Mucosa of descending colon (tissue), 3 donors: ENCODE measurements at regions not wholly inside any gene's neighbourhood (a gene's known extent, or its start where the extent isn't known, plus 50 kb on each side); places are given as distances from the start of the nearest gene placed in this dataset.

Experiments
- ATAC-seq: fragments of 200-7000 bp; cut with Tn5 transposase; one replicate; pipeline ENCODE4 v1.9.1; 2020; ENCODE audit warnings: mild to moderate bottlenecking, moderate library complexity
- DNase-seq, 3 donors: peaks; one replicate each; pipeline ENCODE4 v3.0.0-alpha.2; 2020
- H3K36me3 ChIP-seq: fragments of 200-600 bp; one replicate; pipeline ENCODE4 v1.8.0; 2021; ENCODE audit warnings: low read depth, mild to moderate bottlenecking
- H3K4me1 ChIP-seq: fragments of 200-600 bp; one replicate; pipeline ENCODE4 v1.8.0; 2021; ENCODE audit warnings: low read depth, mild to moderate bottlenecking
- H3K4me3 ChIP-seq: fragments of 200-600 bp; one replicate; pipeline ENCODE4 v1.8.0; 2021; ENCODE audit warnings: mild to moderate bottlenecking
- H3K9me3 ChIP-seq: fragments of 200-600 bp; one replicate; pipeline ENCODE4 v1.8.0; 2021; ENCODE audit warnings: mild to moderate bottlenecking
- intact Hi-C, 2 donors: fragments of 100-400 bp; cut with DNase I in 1 of 2; cut with micrococcal nuclease in 1 of 2; formaldehyde crosslinking; loops; one replicate each; pipeline versions ENCODE4 v1.11.0 to v1.11.1; 2022; cut with DNase I, micrococcal nuclease
- TF ChIP-seq, protein P1 (sequence below): fragments of 200-600 bp; IDR thresholded peaks from one replicate; pipeline ENCODE4 v1.8.0; 2022; ENCODE audit warnings: antibody characterized with exemption, mild to moderate bottlenecking
- donor health status: DM: no; HTN: no; CAD: no; lungs with moderate emphysema.
- donor health status: DM: no; HTN: no; CAD: no.
- donor health status: DM: no; HTN: yes; CAD: no.

DNA sequence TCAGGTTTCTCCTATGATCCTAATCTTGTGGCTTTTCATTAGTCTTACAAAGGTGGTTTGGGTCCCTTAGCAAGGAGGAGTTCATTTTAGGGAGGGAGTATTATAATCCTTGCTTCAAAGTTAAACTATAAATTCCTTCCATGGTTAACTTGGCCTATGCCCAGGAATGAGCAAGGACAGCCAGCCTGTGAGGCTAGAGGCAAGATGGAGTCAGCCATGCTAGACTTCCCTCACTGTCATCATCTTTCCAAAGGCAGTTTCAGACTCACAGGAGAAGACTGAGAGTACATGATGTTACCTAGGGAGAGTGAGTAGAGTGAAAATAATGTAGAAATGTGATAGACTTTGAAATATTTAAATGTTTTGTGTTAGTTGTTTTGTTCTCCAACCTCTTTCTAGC is 192.3 kb downstream of the GPAT3 start:
- H3K4me3 ChIP-seq, result no peak overlapping the region
- no peaks in the 10 kb centered on the region for H3K36me3 ChIP-seq
- intact Hi-C loops, result no loop called here
- DNase-seq (no peak), ATAC-seq (no peak)
- H3K9me3 ChIP-seq, result no peaks in the 10 kb centered on the region
- no peaks in the 10 kb centered on the region for H3K4me1 ChIP-seq
- TF ChIP-seq, protein P1, sequence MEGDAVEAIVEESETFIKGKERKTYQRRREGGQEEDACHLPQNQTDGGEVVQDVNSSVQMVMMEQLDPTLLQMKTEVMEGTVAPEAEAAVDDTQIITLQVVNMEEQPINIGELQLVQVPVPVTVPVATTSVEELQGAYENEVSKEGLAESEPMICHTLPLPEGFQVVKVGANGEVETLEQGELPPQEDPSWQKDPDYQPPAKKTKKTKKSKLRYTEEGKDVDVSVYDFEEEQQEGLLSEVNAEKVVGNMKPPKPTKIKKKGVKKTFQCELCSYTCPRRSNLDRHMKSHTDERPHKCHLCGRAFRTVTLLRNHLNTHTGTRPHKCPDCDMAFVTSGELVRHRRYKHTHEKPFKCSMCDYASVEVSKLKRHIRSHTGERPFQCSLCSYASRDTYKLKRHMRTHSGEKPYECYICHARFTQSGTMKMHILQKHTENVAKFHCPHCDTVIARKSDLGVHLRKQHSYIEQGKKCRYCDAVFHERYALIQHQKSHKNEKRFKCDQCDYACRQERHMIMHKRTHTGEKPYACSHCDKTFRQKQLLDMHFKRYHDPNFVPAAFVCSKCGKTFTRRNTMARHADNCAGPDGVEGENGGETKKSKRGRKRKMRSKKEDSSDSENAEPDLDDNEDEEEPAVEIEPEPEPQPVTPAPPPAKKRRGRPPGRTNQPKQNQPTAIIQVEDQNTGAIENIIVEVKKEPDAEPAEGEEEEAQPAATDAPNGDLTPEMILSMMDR, result no peak

DNA sequence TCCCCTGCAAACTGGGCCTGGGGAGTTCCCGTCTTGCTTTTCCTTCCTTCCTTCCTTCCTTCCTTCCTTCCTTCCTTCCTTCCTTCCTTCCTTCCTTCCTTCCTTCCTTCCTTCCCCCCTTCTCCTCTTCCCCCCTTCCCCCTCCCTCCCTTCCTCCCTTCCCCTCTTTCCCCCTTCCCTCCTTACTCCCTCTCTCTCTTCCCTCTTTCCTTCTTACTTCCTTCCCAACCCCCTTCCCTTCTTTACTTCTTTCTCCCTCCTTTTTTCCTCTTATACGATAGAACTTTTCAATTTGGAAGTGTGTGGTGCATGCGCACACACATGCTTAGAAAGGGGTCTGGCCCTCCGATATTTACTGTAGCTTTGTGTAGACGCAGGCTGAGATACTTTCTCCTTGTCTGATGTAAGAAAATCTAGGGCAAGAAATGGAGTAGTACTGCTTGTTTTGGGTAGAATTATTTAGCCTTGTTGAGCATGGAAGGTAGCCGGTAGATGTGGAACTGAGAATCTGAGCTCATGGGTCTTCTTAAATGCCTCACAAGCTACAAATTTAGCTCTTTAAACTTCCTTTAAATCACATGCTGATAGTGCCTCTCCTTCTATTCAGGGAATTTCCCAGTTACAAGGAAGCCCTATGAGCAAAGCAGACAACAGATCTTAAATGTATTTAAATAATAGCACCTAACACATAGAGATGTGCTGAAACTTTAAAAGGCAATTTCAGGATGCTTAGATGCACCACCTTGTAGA is 189.6 kb downstream of the GPAT3 start:
- DNase-seq, result no peak
- ATAC-seq, result no peak
- Histone ChIP-seq H3K4me1 (no peaks in the 10 kb centered on the region), H3K36me3 (no peaks in the 10 kb centered on the region), H3K4me3 (no peak overlapping the region), H3K9me3 (no peaks in the 10 kb centered on the region)
- TF ChIP-seq, protein P1, result no peak
- intact Hi-C loops, result no loop called here

DNA sequence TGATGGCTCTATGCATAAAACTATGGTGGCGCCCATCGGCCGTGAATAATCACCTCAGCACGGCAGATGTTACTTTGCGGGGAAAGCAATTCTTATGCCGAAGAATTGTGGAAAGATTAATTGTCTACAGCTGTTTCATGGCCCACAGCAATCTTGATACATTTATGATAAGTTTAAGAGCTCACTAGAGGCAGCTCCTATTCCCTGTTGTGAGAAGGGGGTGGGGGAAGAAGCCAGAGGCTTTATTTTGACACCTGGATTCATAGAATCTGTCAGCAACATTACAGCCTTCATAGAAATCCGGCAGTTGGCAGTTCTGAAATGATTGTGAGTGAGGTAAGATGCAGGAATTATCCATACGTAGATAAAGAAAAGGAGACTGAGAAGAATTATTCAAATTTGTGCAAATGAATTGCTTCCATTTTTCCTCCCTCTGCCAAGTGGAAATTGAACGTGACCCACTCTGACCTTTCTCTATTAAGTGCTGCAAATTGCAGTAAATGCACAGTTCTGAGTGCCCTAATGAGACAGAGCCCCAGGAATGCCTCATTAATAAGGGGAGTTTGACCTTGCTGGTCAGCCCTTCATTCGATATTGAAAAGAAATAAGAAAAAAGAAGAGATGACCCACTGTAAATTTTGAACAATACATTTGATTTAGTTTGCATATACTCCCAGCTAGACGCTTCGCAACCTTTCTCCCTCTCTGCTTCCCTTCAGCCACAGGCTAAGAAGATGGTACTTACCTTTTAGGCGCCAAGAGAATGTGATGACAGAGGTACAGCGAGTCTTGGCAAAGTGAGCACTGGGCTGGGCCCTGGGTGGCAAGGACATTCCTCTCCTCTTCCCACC is 188.8 kb downstream of the GPAT3 start:
- H3K4me3 ChIP-seq, result no peak overlapping the region
- intact Hi-C loops, result no loop called here
- TF ChIP-seq, protein P1, result no peak
- DNase-seq (no peak), ATAC-seq (no peak)
- H3K4me1 ChIP-seq, result no peaks in the 10 kb centered on the region
- no peaks in the 10 kb centered on the region for H3K36me3 ChIP-seq
- no peaks in the 10 kb centered on the region for H3K9me3 ChIP-seq

DNA sequence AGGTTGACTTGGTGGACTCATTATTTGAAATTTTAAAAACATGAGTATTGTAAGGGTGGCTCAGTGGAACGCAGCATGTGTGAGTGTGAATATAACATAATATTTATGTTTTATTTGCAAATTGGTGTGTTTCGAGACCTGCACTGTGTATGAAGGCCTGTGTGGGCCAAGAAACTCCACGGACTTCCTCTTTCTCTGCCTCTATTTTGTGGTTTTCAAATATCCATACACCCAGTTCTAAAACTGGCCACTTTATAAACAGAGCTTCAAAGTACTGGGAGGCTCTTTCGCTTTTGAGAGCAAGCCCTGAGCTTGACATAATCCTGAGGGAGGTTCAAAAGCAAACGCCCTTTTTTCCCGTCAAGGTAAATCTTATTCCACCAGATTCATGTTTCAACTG is 187.7 kb downstream of the GPAT3 start:
- intact Hi-C loops, result no loop called here
- H3K9me3 ChIP-seq, result no peaks in the 10 kb centered on the region
- H3K4me1 ChIP-seq, result no peaks in the 10 kb centered on the region
- H3K4me3 ChIP-seq, result no peak overlapping the region
- TF ChIP-seq, protein P1, result no peak
- DNase-seq (no peak), ATAC-seq (no peak)
- no peaks in the 10 kb centered on the region for H3K36me3 ChIP-seq

DNA sequence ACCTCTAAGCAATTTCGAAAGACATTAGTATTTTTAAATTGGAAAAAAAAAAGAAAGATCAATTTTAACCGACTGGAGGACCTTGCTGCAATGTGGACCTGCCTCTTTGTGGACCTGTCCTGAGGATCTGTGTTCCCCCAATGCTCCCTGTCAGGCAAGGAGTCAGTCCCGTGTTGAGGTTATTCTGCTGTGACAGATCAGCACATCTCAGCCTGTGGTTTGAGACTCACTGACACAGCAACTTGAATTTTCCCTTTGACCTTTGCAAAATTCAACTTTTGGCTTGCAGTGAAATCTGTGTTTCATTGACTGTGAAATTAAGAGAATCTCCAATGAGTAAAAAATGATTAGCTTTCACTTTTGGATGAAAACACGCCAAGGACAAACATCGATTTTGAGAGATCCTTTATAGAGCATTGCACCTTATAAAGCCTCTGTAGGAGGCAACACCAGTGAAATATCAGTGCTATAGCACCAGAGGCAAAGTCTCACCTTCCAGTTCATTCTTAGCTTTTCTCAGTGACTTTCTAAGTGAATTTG is 186.9 kb downstream of the GPAT3 start:
- Histone ChIP-seq H3K4me3 (no peak overlapping the region), H3K9me3 (no peaks in the 10 kb centered on the region), H3K36me3 (no peaks in the 10 kb centered on the region), H3K4me1 (no peaks in the 10 kb centered on the region)
- intact Hi-C loops, result no loop called here
- DNase-seq (no peak), ATAC-seq (no peak)
- TF ChIP-seq, protein P1, result no peak
